Keratinocyte (primary cell): ENCODE measurements at regions not wholly inside any gene's neighbourhood (a gene's known extent, or its start where the extent isn't known, plus 50 kb on each side); places are given as distances from the start of the nearest gene placed in this dataset.

ENCODE experiments used
- CTCF ChIP-seq, 3 experiments: IDR thresholded peaks in 1 of 3; conservative IDR thresholded peaks in 1 of 3; optimal IDR thresholded peaks in 1 of 3; 2 replicates in 2 of 3; 3 replicates in 1 of 3; pipeline versions ENCODE3 to v1.5.1; 2011; ENCODE audit warnings: low read length in 3 of 3, mild to moderate bottlenecking in 3 of 3, moderate library complexity in 2 of 3, control low read depth in 1 of 3, inconsistent platforms in 1 of 3; ENCODE audit not compliant: insufficient read depth in 2 of 3; ENCODE audit errors: extremely low read depth in 1 of 3
- EZH2 ChIP-seq: IDR thresholded peaks from one replicate; pipeline ENCODE4 v1.6.1; 2012; ENCODE audit warnings: inconsistent platforms, mild to moderate bottlenecking, low read length, moderate library complexity

- TF ChIP-seq CTCF (optimal IDR thresholded peaks at IDR 0.05 in 1 of 3, IDR thresholded peaks at IDR 0.05 in 1 of 3, conservative IDR thresholded peaks at IDR 0.05 in 1 of 3; ENCODE audit: extremely low read depth in 1 of 3, insufficient read depth in 2 of 3, low read length in 3 of 3) (no peak), EZH2 (no peak)
Observed at GRCh38 chr5:66542711-66543110, 53.5 kb upstream of the MAST4 start.
